HEK293 (cell line): ENCODE measurements at regions not wholly inside any gene's neighbourhood (a gene's known extent, or its start where the extent isn't known, plus 50 kb on each side); places are given as distances from the start of the nearest gene placed in this dataset.

ENCODE experiments used
- CTCF ChIP-seq: fragments of 450-650 bp; formaldehyde crosslinking; IDR thresholded peaks from 2 replicates; pipeline ENCODE4 v1.5.1; 2016; ENCODE audit warnings: missing biosample characterization, missing genetic modification characterization
- KLF16 ChIP-seq: fragments of 450-650 bp; formaldehyde crosslinking; IDR thresholded peaks from 2 replicates; pipeline ENCODE4 v1.5.1; 2017; ENCODE audit warnings: missing biosample characterization, missing genetic modification characterization
- ZNF114 ChIP-seq: fragments of 450-650 bp; formaldehyde crosslinking; IDR thresholded peaks from 2 replicates; pipeline ENCODE4 v1.5.0; 2017; ENCODE audit warnings: missing biosample characterization, missing genetic modification characterization
- ZNF24 ChIP-seq: fragments of 450-650 bp; formaldehyde crosslinking; IDR thresholded peaks from 2 replicates; pipeline ENCODE4 v1.5.1; 2016; ENCODE audit warnings: missing biosample characterization, missing genetic modification characterization
- ZNF26 ChIP-seq: fragments of 450-650 bp; formaldehyde crosslinking; IDR thresholded peaks from 2 replicates; pipeline ENCODE4 v1.5.1; 2016; ENCODE audit warnings: missing biosample characterization, missing genetic modification characterization
- ZNF335 ChIP-seq: fragments of 450-650 bp; formaldehyde crosslinking; conservative IDR thresholded peaks from 2 replicates; pipeline ENCODE4 v1.5.1; 2016; ENCODE audit warnings: missing biosample characterization, missing genetic modification characterization
- ZNF76 ChIP-seq: fragments of 450-650 bp; formaldehyde crosslinking; IDR thresholded peaks from 2 replicates; pipeline ENCODE4; 2016; ENCODE audit warnings: low read depth, missing biosample characterization, missing genetic modification characterization, borderline replicate concordance
- ZNF843 ChIP-seq: fragments of 450-650 bp; formaldehyde crosslinking; IDR thresholded peaks from 2 replicates; pipeline ENCODE4 v1.5.1; 2016; ENCODE audit warnings: missing biosample characterization, missing genetic modification characterization

- TF ChIP-seq ZNF114 (tag by site-specific recombination) (no peak), ZNF335 (tag by site-specific recombination) (no peak), ZNF24 (tag by site-specific recombination) (no peak), ZNF843 (tag by site-specific recombination) (no peak), CTCF (no peak), ZNF26 (tag by site-specific recombination) (no peak), KLF16 (tag by site-specific recombination) (no peak), ZNF76 (tag by site-specific recombination) (no peak)
Observed at GRCh38 chr3:118231578-118231977, 803.1 kb downstream of the IGSF11 start.
